ENCODE measurements at regions not wholly inside any gene's neighbourhood (a gene's known extent, or its start where the extent isn't known, plus 50 kb on each side); places are given as distances from the start of the nearest gene placed in this dataset.

GRCh38 chr5:172572440-172572839 is 68.6 kb upstream of the NEURL1B start:
- TF ChIP-seq CTCF (IDR thresholded peaks at IDR 0.05) (no peak), POLR2AphosphoS5 (IDR thresholded peaks at IDR 0.05) (no peak), POLR2A (IDR thresholded peaks at IDR 0.05) (no peak)
